ENCODE measurements at regions not wholly inside any gene's neighbourhood (a gene's known extent, or its start where the extent isn't known, plus 50 kb on each side); places are given as distances from the start of the nearest gene placed in this dataset.

DNA sequence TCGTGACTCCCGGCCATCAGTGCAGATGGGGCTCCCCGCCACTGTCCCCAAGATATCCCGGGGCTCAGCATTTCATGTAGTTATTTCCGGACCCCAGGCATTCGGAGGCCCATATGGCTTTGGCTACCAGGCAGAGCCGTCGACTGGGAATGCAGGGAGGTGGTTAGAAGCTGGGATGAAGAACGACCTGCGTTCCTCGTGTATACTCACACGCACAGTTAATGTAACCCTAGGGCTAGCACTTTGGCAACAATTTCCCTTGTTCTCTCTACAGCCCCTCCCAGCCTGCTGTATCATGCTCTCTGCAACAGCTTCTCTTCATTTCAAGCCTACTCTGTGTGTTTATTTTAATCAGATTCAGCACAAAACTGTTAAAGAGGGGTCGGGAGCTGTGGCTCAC, 240.4 kb downstream of the MYLK4 start:
- TF ChIP-seq YY1 (IDR thresholded peaks at IDR 0.05; ENCODE audit: extremely low read depth, insufficient replicate concordance, low read depth, low read length) (no peak), ZNF274 (IDR thresholded peaks at IDR 0.05; ENCODE audit: low read depth, low read length) (no peak), POLR2A (IDR thresholded peaks at IDR 0.05; ENCODE audit: borderline replicate concordance, extremely low read depth, insufficient read depth, insufficient read length) (no peak), TCF7L2 (IDR thresholded peaks at IDR 0.05; ENCODE audit: borderline replicate concordance, extremely low read depth, insufficient read depth, insufficient read length) (no peak), CEBPB (IDR thresholded peaks at IDR 0.05; ENCODE audit: low read depth) (no peak), JUND (IDR thresholded peaks at IDR 0.05) (no peak), ZFX (IDR thresholded peaks at IDR 0.05) (no peak), POLR2AphosphoS5 (IDR thresholded peaks at IDR 0.05; ENCODE audit: low read depth, low read length) (no peak), CBX3 (IDR thresholded peaks at IDR 0.05; ENCODE audit: low read depth) (no peak), SIN3A (IDR thresholded peaks at IDR 0.05; ENCODE audit: low read depth) (no peak), FOSL1 (IDR thresholded peaks at IDR 0.05; ENCODE audit: low read depth) (no peak), EZH2phosphoT487 (IDR thresholded peaks at IDR 0.05; ENCODE audit: borderline replicate concordance) (no peak)
- TF ChIP-seq, protein P1, sequence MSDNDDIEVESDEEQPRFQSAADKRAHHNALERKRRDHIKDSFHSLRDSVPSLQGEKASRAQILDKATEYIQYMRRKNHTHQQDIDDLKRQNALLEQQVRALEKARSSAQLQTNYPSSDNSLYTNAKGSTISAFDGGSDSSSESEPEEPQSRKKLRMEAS (IDR thresholded peaks at IDR 0.05), result no peak
- TF ChIP-seq, protein P2, sequence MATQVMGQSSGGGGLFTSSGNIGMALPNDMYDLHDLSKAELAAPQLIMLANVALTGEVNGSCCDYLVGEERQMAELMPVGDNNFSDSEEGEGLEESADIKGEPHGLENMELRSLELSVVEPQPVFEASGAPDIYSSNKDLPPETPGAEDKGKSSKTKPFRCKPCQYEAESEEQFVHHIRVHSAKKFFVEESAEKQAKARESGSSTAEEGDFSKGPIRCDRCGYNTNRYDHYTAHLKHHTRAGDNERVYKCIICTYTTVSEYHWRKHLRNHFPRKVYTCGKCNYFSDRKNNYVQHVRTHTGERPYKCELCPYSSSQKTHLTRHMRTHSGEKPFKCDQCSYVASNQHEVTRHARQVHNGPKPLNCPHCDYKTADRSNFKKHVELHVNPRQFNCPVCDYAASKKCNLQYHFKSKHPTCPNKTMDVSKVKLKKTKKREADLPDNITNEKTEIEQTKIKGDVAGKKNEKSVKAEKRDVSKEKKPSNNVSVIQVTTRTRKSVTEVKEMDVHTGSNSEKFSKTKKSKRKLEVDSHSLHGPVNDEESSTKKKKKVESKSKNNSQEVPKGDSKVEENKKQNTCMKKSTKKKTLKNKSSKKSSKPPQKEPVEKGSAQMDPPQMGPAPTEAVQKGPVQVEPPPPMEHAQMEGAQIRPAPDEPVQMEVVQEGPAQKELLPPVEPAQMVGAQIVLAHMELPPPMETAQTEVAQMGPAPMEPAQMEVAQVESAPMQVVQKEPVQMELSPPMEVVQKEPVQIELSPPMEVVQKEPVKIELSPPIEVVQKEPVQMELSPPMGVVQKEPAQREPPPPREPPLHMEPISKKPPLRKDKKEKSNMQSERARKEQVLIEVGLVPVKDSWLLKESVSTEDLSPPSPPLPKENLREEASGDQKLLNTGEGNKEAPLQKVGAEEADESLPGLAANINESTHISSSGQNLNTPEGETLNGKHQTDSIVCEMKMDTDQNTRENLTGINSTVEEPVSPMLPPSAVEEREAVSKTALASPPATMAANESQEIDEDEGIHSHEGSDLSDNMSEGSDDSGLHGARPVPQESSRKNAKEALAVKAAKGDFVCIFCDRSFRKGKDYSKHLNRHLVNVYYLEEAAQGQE (IDR thresholded peaks at IDR 0.05; ENCODE audit: low read depth), result no peak
- TF ChIP-seq, protein P3, sequence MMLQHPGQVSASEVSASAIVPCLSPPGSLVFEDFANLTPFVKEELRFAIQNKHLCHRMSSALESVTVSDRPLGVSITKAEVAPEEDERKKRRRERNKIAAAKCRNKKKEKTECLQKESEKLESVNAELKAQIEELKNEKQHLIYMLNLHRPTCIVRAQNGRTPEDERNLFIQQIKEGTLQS (IDR thresholded peaks at IDR 0.05), result no peak
- Histone ChIP-seq H2AFZ (ENCODE audit: low read depth, low read length, poor library complexity, severe bottlenecking) (no peak overlapping the region), H3K4me2 (ENCODE audit: low read length) (no peak overlapping the region), H3K9me3 (ENCODE audit: control insufficient read depth in 1 of 2, insufficient read depth in 1 of 2, low read depth in 1 of 2, low read length in 2 of 2) (no peaks in the 10 kb centered on the region), H3K4me1 (ENCODE audit: control insufficient read depth in 1 of 2, insufficient read depth in 2 of 2, low read length in 2 of 2) (peaks cover 0 to 6% of the 10 kb centered on the region in 2 experiments; a peak in 1 of 4 replicates), H3K9me2 (ENCODE audit: insufficient read depth) (no peaks in the 10 kb centered on the region), H3K27me3 (ENCODE audit: insufficient read depth, low read length) (no peaks in the 10 kb centered on the region), H3K27ac (ENCODE audit: low read depth, low read length) (no peak overlapping the region), H3K79me2 (ENCODE audit: insufficient read depth, low read length) (no peaks in the 10 kb centered on the region), H3K9ac (ENCODE audit: low read length) (no peak overlapping the region), H4K20me1 (ENCODE audit: insufficient read depth) (no peaks in the 10 kb centered on the region), H3K4me3 (replicated peaks in 1 of 2; ENCODE audit: low read depth in 1 of 2, low read length in 2 of 2) (no peak overlapping the region), H3K36me3 (ENCODE audit: control insufficient read depth in 1 of 2, insufficient read depth in 2 of 2, low read length in 2 of 2) (no peaks in the 10 kb centered on the region)
- RAD21 ChIA-PET (ENCODE audit: low non-redundant PET in 1 of 2, low total read pairs in 2 of 2, uncharacterized antibody in 2 of 2, unreplicated experiment in 2 of 2), result no interaction called here
- DNase-seq (ENCODE audit: low read depth, low spot score), result no peak
- ATAC-seq, result no peak
- intact Hi-C loops (cut with micrococcal nuclease), result no loop called here
- CTCF ChIA-PET, result no interaction called here
- BruUV-seq (replicated peaks), result no TSS peak
- POLR2A ChIA-PET, result no interaction called here

Data from HCT116 (cell line).